NCI-H345 (cell line): ENCODE measurements at regions not wholly inside any gene's neighbourhood (a gene's known extent, or its start where the extent isn't known, plus 50 kb on each side); places are given as distances from the start of the nearest gene placed in this dataset.

Experiments used
- DNase-seq: peaks from one replicate; lab custom pipeline; 2025; lab: John Stamatoyannopoulos, UW

- DNase-seq = no peak
Observed at GRCh38 chr2:200138391-200139124, 167.9 kb upstream of the SPATS2L start.

DNA sequence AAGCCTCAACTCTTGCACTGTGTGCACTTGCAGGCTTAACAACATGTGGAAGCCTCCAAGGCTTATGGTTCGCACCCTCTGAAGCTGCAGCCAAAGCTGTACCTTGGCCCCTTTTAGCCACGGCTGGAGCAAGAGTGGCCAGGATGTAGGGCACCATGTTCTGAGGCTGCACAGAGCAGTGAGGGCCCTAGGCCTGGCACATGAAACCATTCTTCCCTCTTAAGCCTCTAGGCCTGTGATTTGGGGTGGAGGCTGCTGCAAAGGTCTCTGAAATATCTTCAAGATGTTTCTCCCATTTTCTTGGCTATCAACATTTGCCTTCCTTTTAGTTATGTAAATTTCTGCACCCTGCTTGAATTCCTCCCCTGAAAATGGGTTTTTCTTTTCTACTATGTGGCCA, 161.9 kb upstream of the SPATS2L start:
- DNase-seq = no peak

DNA sequence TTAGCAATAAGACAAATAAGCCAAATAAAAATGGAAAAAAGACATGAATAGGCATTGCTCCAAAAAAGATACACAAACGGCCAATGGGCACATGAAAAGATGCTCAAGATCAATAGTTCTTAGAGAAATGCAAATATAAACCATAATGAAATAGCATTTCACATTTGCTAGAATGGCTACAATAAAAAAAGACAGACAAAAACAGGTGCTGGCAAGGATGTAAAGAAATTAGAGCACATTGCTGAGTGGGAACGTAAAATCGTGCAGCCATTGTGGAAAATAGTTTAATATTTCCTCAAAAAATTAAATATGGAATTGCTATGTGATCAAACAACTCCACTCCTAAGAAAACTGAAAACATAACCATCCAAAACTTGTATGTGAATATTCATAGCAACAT, 160.0 kb upstream of the SPATS2L start:
- no peak for DNase-seq

DNA sequence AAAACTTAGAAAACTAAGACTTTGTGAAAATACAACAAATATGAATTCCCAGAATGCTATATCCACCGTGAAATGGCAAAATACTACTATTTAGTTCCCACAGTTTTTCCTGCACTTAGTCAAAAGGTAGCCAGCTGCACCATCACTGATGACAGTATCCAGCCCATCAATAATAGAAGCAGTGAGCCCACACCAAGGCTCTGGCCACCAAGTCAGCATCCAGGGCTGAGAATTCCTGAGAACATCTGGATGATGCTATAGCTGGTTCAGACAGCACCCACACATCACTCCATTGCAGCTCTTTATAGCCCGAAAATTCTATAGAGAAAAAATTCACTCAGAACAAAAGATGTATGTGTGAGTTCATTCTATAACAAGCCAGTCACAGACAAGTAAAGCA, 159.1 kb upstream of the SPATS2L start:
- no peak for DNase-seq

- DNase-seq = no peak
Observed at GRCh38 chr2:200148366-200148765, 158.1 kb upstream of the SPATS2L start.

DNA sequence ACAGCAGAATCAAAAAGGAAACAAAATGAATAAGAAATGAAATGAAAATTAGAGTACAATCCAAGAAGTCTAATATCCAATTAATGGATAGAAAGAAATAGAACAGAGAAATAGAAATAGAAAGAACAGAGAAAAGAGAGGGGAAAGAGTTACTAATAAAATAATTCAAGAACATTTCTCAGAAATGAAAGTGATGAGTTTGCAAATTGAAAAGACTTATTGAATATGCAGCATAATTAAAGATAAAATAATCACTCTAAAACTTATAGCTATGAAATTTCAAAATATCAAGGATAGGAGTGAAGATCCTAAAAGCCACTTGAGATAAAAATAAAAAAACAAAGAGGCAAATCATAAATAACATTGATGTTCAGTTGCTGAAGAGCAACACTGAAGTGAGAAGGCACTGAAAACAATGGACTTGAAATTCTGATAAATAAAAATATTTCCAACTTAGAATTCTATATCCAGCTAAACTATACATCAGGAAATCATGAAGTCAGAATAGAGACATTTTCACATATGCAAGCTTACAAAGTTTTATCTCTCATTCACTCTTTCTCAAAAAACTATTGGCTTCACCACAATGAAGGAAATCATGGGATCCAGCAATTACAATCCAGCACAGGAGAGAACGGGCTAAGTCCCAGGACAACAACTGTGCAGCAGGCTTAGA, 155.9 kb upstream of the SPATS2L start:
- DNase-seq = no peak

GRCh38 chr2:200155652-200156051, 150.8 kb upstream of the SPATS2L start:
- DNase-seq = no peak

- no peak for DNase-seq
Observed at GRCh38 chr2:200156166-200156835, 150.2 kb upstream of the SPATS2L start.

DNA sequence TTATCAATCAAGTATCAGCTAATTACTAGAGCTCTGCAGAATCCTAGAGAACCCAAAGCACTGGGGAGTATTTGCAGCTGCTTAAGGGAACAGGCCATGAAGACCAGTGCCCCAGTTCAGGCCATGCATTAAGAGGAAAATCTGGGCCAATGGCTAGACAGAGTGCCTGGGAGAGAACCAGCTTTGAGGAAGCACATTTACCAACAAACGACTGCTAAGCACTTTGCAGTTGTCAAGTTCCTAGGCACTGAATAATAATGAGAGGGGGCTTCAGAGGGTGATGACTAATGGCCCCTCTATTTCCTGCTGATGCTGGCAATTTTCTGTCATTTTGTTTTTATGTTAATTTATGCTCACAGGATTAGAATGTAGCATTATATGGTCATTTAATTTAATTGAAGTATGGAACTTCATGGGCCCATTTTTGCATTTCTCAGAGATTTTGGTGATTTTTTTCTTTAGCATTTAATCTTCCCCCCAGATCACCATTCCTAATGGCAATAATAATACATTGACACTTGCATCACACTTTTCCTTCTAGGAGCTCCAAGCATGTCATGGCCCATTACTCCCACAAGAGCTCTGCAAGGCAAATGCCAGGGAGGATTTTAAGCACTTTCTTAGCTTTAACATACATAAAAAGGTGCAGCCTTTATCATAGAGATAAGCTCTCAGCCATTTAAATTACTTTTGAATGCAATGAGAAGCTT, 147.7 kb upstream of the SPATS2L start:
- DNase-seq = no peak

DNA sequence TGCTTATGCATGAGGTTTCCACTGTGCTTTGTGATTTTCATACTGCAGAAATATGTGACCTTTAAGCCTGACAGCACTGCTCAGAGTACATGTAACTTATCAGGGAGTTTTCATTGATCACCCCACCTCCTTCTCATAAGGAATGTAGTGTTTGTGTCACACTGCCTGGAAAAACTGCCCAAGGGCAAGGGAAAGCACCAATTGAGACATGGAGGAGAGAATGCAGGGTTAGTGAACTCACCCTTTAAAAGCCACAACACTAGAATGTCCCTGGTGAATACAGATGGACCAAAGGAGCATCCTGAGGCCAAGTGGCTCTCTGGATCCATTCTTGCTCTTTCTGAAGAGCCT, 147.2 kb upstream of the SPATS2L start:
- DNase-seq = no peak

GRCh38 chr2:200159829-200160781, 146.4 kb upstream of the SPATS2L start:
- no peak for DNase-seq

DNA sequence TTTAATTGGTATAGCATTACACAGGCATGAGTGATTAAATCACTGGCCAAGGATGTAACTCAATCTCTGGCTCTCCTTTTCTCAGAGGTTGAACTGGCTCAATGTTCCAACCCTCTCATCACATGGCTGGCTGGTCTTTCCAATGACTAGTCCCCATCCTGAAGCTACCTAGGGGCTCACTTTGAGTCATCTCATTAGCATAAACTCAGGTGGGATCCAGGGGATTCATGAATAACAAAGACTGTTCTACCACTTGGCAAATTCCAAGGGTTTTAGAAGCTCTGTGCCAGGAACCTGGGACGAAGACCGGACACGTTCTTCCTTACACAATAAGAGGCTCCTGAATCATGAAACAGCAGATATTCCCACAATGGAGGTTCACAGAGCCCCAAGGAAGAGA, 145.0 kb upstream of the SPATS2L start:
- DNase-seq = no peak

- no peak for DNase-seq
Observed at GRCh38 chr2:200165687-200166086, 140.8 kb upstream of the SPATS2L start.

DNA sequence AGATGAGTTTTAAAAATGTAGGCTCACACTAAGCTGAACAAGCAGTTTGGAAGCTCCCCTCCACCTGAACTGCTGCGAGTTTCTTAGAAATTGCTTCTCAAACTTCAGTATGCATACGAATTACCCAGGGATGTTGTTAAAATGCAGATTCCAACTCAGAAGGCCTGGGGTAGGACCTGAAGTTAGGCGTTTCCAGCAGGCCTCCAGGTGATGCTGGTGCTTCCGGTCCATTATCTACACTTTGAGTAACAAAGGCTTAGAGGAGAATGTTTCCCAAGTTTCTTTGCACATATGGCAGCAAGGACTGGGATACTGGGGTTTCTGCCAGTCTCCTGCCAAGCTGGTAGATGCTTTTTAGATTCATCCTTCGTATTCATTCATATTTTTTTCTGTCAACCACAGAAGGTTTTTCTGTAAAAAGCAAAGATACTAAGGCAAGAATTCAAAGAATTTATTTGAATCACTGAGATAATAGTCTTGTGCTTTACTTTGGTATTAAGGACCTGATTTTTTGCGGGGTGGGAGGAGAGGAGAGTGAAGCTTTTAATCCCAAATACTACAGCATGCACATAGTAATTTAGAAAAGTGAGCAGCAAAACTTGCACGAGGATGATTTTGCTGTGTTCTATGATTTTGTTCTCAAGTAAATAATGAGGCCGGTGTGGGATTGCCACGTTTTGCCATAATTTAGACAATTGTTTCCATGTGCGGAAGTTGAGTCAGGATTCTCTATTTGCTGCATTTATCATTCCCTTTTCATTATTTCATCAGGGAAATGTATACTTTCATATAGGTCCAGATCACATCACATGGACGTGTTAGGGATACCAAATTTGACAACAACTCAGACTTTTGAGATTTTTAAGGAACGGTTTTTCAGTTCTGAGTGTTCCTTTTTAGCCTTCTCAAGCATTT, 137.6 kb upstream of the SPATS2L start:
- no peak for DNase-seq

GRCh38 chr2:200170221-200170620, 136.3 kb upstream of the SPATS2L start:
- no peak for DNase-seq

GRCh38 chr2:200171731-200172482, 134.6 kb upstream of the SPATS2L start:
- DNase-seq = no peak

- DNase-seq = no peak
Observed at GRCh38 chr2:200172521-200172920, 134.0 kb upstream of the SPATS2L start.

DNA sequence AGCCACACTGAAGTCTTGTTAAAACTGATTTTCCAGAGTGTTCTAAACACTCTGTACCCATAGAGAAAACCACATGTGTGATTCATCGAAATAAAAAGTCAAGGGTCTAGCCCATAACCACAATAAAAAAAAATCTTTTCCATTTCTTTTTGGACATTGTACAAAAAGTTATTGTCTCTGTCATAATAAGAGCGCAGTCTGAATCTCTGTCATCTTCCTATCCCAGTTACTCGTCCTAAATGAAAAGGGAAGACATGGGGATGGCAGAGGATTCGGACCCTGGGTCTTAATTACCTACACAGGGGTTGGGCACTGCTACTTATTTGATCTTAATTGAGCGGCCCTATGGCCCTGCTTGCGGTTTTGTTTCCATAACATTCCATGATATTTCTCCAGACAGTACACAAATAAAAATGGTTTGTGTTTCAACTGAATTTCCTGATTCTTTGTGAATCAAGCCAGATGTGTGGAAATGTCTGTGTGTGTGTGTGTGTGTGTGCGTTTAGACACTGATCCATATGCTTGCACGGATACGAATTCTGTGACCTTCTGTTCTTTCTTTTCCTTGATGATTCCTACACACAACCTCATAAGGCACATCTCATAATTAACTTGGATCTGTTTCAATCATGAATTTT, 133.4 kb upstream of the SPATS2L start:
- DNase-seq = no peak

- DNase-seq = no peak
Observed at GRCh38 chr2:200173691-200174090, 132.8 kb upstream of the SPATS2L start.
